Karpas-422 (cell line): ENCODE measurements at regions not wholly inside any gene's neighbourhood (a gene's known extent, or its start where the extent isn't known, plus 50 kb on each side); places are given as distances from the start of the nearest gene placed in this dataset.
"Not testable (repeated sequence)": the region's sequence is repeated elsewhere in the genome, so short reads cannot be mapped to it uniquely, and the experiment has no call there.

Source experiments
- DNase-seq: peaks from one replicate; pipeline ENCODE4 v3.0.0-alpha.2; 2015
- H2AFZ ChIP-seq: fragments of 200-600 bp; sonication (generic); 2 replicates; pipeline ENCODE4 v1.6.1; 2014; ENCODE audit warnings: antibody characterized with exemption, low read length, mixed read lengths
- H3K27ac ChIP-seq: fragments of 200-600 bp; sonication (generic); 2 replicates; pipeline ENCODE4 v1.5.1; 2014; ENCODE audit warnings: mild to moderate bottlenecking, low read length, moderate library complexity
- H3K27me3 ChIP-seq: fragments of 200-600 bp; sonication (generic); 2 replicates; pipeline ENCODE4 v1.6.1; 2014; ENCODE audit warnings: low read length, mixed read lengths
- H3K36me3 ChIP-seq: fragments of 200-600 bp; sonication (generic); 2 replicates; pipeline ENCODE4 v1.6.1; 2014; ENCODE audit warnings: low read length, mixed read lengths; ENCODE audit not compliant: insufficient read depth
- H3K4me1 ChIP-seq: fragments of 200-600 bp; sonication (generic); 2 replicates; pipeline ENCODE4 v1.6.1; 2014; ENCODE audit warnings: mild to moderate bottlenecking, low read length, mixed read lengths
- H3K4me2 ChIP-seq: fragments of 200-600 bp; sonication (generic); 2 replicates; pipeline ENCODE4 v1.6.1; 2014; ENCODE audit warnings: low read length, low read depth, mild to moderate bottlenecking; ENCODE audit not compliant: poor library complexity, severe bottlenecking
- H3K4me3 ChIP-seq: fragments of 200-600 bp; sonication (generic); 2 replicates; pipeline ENCODE4 v1.5.1; 2014; ENCODE audit warnings: mild to moderate bottlenecking, antibody characterized with exemption, low read length, mixed read lengths
- H3K79me2 ChIP-seq: fragments of 200-600 bp; sonication (generic); 2 replicates; pipeline ENCODE4 v1.6.1; 2014; ENCODE audit warnings: mild to moderate bottlenecking, low read length, mixed read lengths
- H3K9ac ChIP-seq: fragments of 200-600 bp; sonication (generic); 2 replicates; pipeline ENCODE4 v1.6.0; 2014; ENCODE audit warnings: low read length
- H3K9me2 ChIP-seq: fragments of 200-600 bp; sonication (generic), shearing (Covaris generic); replicated peaks from 2 replicates; pipeline ENCODE4 v1.6.0; 2014; ENCODE audit warnings: mild to moderate bottlenecking, low read length, moderate library complexity; ENCODE audit not compliant: insufficient read depth
- H3K9me3 ChIP-seq: fragments of 300-700, 200-600 bp; sonication (generic); 2 replicates; pipeline ENCODE4 v1.6.1; 2014; ENCODE audit warnings: low read length, mixed read lengths
- H4K20me1 ChIP-seq: fragments of 200-600 bp; sonication (generic); 2 replicates; pipeline ENCODE4 v1.6.1; 2014; ENCODE audit warnings: mild to moderate bottlenecking, antibody characterized with exemption, low read length, low read depth; ENCODE audit not compliant: insufficient read depth

DNA sequence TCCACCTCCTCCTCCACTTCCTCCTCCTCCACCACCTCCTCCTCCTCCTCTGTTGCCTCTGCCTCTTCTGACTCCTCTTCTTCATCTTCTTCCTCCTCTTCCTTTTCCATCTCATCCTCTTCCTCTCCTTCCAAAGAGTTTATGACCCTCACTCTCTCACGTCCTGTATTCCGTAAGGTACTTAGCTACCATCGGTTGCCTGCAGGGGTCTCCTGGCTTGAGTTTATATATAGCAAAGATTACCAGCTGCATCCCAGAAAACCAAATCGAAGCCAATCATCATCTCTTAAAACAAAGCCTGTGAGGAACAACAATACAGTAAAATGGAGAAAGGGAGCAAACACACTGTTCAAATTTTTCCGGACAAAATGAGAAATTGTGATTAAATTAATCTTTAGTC lies 317.4 kb downstream of the C3orf38 start:
- H4K20me1 ChIP-seq: no peaks in the 10 kb centered on the region

GRCh38 chr3:88469216-88469615 lies 319.5 kb downstream of the C3orf38 start:
- no peak overlapping the region for H3K4me2 ChIP-seq
- H4K20me1 ChIP-seq: no peaks in the 10 kb centered on the region

More for the DNA sequence above, 317.4 kb downstream of the C3orf38 start:
- Histone ChIP-seq H3K4me2 (no peak overlapping the region), H3K27ac (no peak overlapping the region), H3K9ac (no peak overlapping the region), H3K4me3 (no peak overlapping the region), H2AFZ (no peak overlapping the region), H3K9me3 (peaks cover 3% of the 10 kb centered on the region; the same call in 1 of the 2 replicates), H3K4me1 (no peaks in the 10 kb centered on the region), H3K9me2 (no peaks in the 10 kb centered on the region), H3K36me3 (no peaks in the 10 kb centered on the region), H3K27me3 (no peaks in the 10 kb centered on the region), H3K79me2 (no peaks in the 10 kb centered on the region)
- DNase-seq: no peak

GRCh38 chr3:88478460-88478859 lies 328.7 kb downstream of the C3orf38 start:
- H4K20me1 ChIP-seq: no peaks in the 10 kb centered on the region
- no peak overlapping the region for H3K4me3 ChIP-seq
- H2AFZ ChIP-seq: no peak overlapping the region
- no peaks in the 10 kb centered on the region for H3K36me3 ChIP-seq
- no peaks in the 10 kb centered on the region for H3K4me1 ChIP-seq
- H3K79me2 ChIP-seq: no peaks in the 10 kb centered on the region
- H3K9ac ChIP-seq: no peak overlapping the region
- no peaks in the 10 kb centered on the region for H3K27me3 ChIP-seq
- peaks cover 3% of the 10 kb centered on the region; the same call in 1 of the 2 replicates for H3K9me3 ChIP-seq
- no peak overlapping the region for H3K27ac ChIP-seq
- no peak for DNase-seq
- no peaks in the 10 kb centered on the region for H3K9me2 ChIP-seq
- H3K4me2 ChIP-seq: no peak overlapping the region

More at GRCh38 chr3:88469216-88469615, 319.5 kb downstream of the C3orf38 start:
- H3K79me2 ChIP-seq: no peaks in the 10 kb centered on the region
- no peak for DNase-seq
- no peaks in the 10 kb centered on the region for H3K27me3 ChIP-seq
- no peaks in the 10 kb centered on the region for H3K4me1 ChIP-seq
- peaks cover 3% of the 10 kb centered on the region; the same call in 1 of the 2 replicates for H3K9me3 ChIP-seq
- H3K36me3 ChIP-seq: no peaks in the 10 kb centered on the region
- no peaks in the 10 kb centered on the region for H3K9me2 ChIP-seq
- no peak overlapping the region for H3K9ac ChIP-seq
- no peak overlapping the region for H2AFZ ChIP-seq
- H3K27ac ChIP-seq: no peak overlapping the region
- H3K4me3 ChIP-seq: no peak overlapping the region

DNA sequence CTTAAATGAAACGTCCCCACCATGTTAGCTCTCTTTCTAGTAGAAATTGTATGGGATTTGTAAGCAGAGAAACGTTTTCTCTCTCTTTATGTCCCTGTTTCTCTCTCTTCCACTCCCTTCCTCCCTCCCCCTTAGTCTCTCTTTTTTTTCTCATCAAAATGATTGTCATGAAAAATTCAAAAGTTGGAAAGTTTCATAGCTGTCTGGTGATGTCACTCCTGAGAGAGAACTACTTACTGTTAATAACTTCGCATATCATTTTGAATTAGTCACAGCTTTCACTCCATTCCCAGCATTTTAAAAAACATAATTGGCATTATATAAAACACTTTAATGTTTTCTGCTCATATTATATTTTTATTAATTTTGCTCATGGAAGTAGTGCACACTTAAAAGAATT lies 331.1 kb downstream of the C3orf38 start:
- H3K4me2 ChIP-seq: no peak overlapping the region
- no peaks in the 10 kb centered on the region for H4K20me1 ChIP-seq
- H3K79me2 ChIP-seq: no peaks in the 10 kb centered on the region
- no peak for DNase-seq
- peaks cover 3% of the 10 kb centered on the region; the same call in 1 of the 2 replicates for H3K9me3 ChIP-seq
- H3K4me3 ChIP-seq: no peak overlapping the region
- no peak overlapping the region for H3K9ac ChIP-seq
- H3K27me3 ChIP-seq: no peaks in the 10 kb centered on the region
- H3K9me2 ChIP-seq: no peaks in the 10 kb centered on the region
- no peak overlapping the region for H2AFZ ChIP-seq
- H3K36me3 ChIP-seq: no peaks in the 10 kb centered on the region
- no peak overlapping the region for H3K27ac ChIP-seq
- no peaks in the 10 kb centered on the region for H3K4me1 ChIP-seq

- DNase-seq: no peak
- Histone ChIP-seq H3K27ac (no peak overlapping the region), H3K4me1 (no peaks in the 10 kb centered on the region), H3K79me2 (no peaks in the 10 kb centered on the region), H3K36me3 (no peaks in the 10 kb centered on the region), H3K9me2 (no peaks in the 10 kb centered on the region), H3K4me3 (no peak overlapping the region), H3K27me3 (no peaks in the 10 kb centered on the region), H3K9me3 (no peaks in the 10 kb centered on the region), H4K20me1 (no peaks in the 10 kb centered on the region), H2AFZ (no peak overlapping the region), H3K4me2 (no peak overlapping the region), H3K9ac (no peak overlapping the region)
Measured at GRCh38 chr3:88485001-88485400, 335.2 kb downstream of the C3orf38 start.

DNA sequence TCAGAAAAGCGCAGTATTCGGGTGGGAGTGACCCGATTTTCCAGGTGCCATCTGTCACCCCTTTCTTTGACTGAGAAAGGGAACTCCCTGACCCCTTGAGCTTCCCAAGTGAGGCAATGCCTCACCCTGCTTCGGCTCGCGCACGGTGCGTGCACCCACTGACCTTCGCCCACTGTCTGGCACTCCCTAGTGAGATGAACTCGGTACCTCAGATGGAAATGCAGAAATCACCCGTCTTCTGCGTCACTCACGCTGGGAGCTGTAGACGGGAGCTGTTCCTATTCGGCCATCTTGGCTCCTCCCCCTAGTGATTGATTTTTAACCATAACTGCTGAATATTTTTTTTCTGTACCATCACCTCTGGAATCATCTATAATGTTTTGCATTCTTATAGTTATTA lies 359.1 kb downstream of the C3orf38 start:
- not testable (repeated sequence) for H3K4me1 ChIP-seq, H3K27ac ChIP-seq, H3K79me2 ChIP-seq, H4K20me1 ChIP-seq, H2AFZ ChIP-seq, DNase-seq, H3K4me3 ChIP-seq, H3K9ac ChIP-seq, H3K36me3 ChIP-seq, H3K27me3 ChIP-seq, H3K9me3 ChIP-seq, H3K4me2 ChIP-seq, H3K9me2 ChIP-seq

DNA sequence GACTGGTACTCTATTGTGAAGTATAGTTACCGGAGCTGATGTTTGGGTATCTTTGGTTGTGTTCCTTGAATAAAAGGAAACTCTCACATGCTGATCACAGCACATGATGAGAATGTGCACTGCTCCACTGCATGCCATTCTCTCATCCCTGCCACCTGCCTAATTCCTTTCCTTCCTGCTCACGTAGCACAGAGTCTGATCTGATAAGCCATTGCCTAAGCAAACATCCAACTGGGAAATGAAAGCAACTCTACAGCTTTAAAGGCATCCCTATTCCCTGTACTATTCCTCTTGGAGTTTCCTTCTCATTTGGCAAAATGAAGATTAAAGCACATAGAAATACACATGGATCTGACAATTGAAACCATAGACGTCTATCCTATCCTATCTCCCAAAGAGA lies 359.8 kb downstream of the C3orf38 start:
- Histone ChIP-seq H3K27ac (no peak overlapping the region), H3K4me1 (no peaks in the 10 kb centered on the region), H3K9ac (no peak overlapping the region), H3K4me2 (no peak overlapping the region), H4K20me1 (no peaks in the 10 kb centered on the region), H3K4me3 (no peak overlapping the region), H3K79me2 (no peaks in the 10 kb centered on the region), H2AFZ (no peak overlapping the region), H3K27me3 (no peaks in the 10 kb centered on the region), H3K9me2 (no peaks in the 10 kb centered on the region), H3K9me3 (0 out of 2 replicates have a peak, but pooled peaks cover 6% of the 10 kb centered on the region), H3K36me3 (no peaks in the 10 kb centered on the region)
- DNase-seq: no peak

GRCh38 chr3:88528494-88528893 lies 378.7 kb downstream of the C3orf38 start:
- no peak overlapping the region for H2AFZ ChIP-seq
- H3K79me2 ChIP-seq: no peaks in the 10 kb centered on the region
- no peak overlapping the region for H3K4me2 ChIP-seq
- H3K4me1 ChIP-seq: no peaks in the 10 kb centered on the region
- no peak overlapping the region for H3K27ac ChIP-seq
- H3K36me3 ChIP-seq: no peaks in the 10 kb centered on the region
- H3K27me3 ChIP-seq: no peaks in the 10 kb centered on the region
- H3K9me3 ChIP-seq: peaks cover 6% of the 10 kb centered on the region; the same call in 1 of the 2 replicates
- DNase-seq: no peak
- no peak overlapping the region for H3K9ac ChIP-seq
- H3K9me2 ChIP-seq: no peaks in the 10 kb centered on the region
- H4K20me1 ChIP-seq: no peaks in the 10 kb centered on the region
- H3K4me3 ChIP-seq: no peak overlapping the region

DNA sequence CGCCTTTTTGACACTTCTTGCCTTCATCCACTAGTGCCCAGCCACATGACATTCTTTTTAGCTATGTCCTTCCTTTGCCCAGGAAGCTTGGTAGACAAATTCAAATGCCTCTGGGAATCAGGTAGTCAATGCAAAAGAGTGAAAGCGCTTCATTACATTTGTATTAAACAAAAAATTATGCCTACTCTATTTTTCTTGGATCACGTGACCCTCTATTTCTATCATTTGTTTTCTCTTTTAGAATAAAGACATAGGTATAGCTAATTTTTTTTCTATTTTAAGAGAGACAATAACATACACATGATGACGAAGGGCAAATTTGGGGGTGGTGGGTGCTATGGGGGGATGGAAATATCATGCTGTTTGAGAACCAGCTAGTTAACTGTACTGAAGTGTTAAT lies 384.8 kb downstream of the C3orf38 start:
- no peaks in the 10 kb centered on the region for H3K79me2 ChIP-seq
- H3K4me2 ChIP-seq: no peak overlapping the region
- H3K9me2 ChIP-seq: no peaks in the 10 kb centered on the region
- no peak overlapping the region for H3K9ac ChIP-seq
- H3K4me3 ChIP-seq: no peak overlapping the region
- no peak overlapping the region for H3K27ac ChIP-seq
- H3K4me1 ChIP-seq: no peaks in the 10 kb centered on the region
- no peaks in the 10 kb centered on the region for H3K27me3 ChIP-seq
- no peaks in the 10 kb centered on the region for H4K20me1 ChIP-seq
- H2AFZ ChIP-seq: no peak overlapping the region
- H3K9me3 ChIP-seq: no peaks in the 10 kb centered on the region
- no peak for DNase-seq
- no peaks in the 10 kb centered on the region for H3K36me3 ChIP-seq
